ENCODE measurements at regions not wholly inside any gene's neighbourhood (a gene's known extent, or its start where the extent isn't known, plus 50 kb on each side); places are given as distances from the start of the nearest gene placed in this dataset.

DNA sequence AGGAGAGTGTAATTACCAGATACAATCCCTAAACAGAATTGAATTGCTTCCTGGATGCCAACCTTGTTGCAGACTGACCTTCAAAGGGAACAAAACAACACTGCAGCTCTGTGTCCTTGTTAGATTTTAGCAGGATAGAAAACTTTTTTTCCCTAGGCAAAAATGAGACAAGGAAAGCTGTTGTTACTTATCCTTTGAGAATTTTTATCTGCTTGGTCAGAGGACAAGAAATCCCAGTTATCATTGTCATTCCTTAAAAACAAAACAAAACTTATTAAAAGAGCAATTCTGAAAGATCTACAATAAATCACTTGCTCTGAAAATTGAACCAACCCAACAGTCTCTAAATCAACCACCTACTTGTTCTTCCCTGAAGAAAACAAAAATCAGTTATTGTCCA is 652.6 kb downstream of the REEP3 start:
- TF ChIP-seq POLR2A (IDR thresholded peaks at IDR 0.05), result no peak
- TF ChIP-seq, protein P1, sequence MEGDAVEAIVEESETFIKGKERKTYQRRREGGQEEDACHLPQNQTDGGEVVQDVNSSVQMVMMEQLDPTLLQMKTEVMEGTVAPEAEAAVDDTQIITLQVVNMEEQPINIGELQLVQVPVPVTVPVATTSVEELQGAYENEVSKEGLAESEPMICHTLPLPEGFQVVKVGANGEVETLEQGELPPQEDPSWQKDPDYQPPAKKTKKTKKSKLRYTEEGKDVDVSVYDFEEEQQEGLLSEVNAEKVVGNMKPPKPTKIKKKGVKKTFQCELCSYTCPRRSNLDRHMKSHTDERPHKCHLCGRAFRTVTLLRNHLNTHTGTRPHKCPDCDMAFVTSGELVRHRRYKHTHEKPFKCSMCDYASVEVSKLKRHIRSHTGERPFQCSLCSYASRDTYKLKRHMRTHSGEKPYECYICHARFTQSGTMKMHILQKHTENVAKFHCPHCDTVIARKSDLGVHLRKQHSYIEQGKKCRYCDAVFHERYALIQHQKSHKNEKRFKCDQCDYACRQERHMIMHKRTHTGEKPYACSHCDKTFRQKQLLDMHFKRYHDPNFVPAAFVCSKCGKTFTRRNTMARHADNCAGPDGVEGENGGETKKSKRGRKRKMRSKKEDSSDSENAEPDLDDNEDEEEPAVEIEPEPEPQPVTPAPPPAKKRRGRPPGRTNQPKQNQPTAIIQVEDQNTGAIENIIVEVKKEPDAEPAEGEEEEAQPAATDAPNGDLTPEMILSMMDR (IDR thresholded peaks at IDR 0.05), result no peak
